Neural cell (in vitro differentiated cells): ENCODE measurements at regions not wholly inside any gene's neighbourhood (a gene's known extent, or its start where the extent isn't known, plus 50 kb on each side); places are given as distances from the start of the nearest gene placed in this dataset.

Experiments used
- EP300 ChIP-seq: fragments of 450-650 bp; conservative IDR thresholded peaks from 2 replicates; pipeline ENCODE4 v1.6.1; 2014; ENCODE audit warnings: antibody characterized with exemption, mild to moderate bottlenecking, moderate library complexity; ENCODE audit not compliant: poor library complexity, severe bottlenecking
- EZH2 ChIP-seq: fragments of 200-600, 300-800 bp; shearing (Covaris generic), sonication (generic); IDR thresholded peaks from 2 replicates; pipeline ENCODE4 v1.6.1; 2014; ENCODE audit warnings: antibody characterized with exemption, low read length, borderline replicate concordance, mild to moderate bottlenecking; ENCODE audit not compliant: insufficient read depth, poor library complexity, severe bottlenecking
- MXI1 ChIP-seq: fragments of 450-650 bp; conservative IDR thresholded peaks from 2 replicates; pipeline ENCODE4 v1.6.1; 2014; ENCODE audit warnings: antibody characterized with exemption, mild to moderate bottlenecking; ENCODE audit not compliant: poor library complexity, severe bottlenecking
- POLR2AphosphoS5 ChIP-seq: IDR thresholded peaks from 2 replicates; pipeline ENCODE4 v1.6.1; 2012
- SMC3 ChIP-seq: fragments of 450-650 bp; conservative IDR thresholded peaks from 2 replicates; pipeline ENCODE4 v1.6.1; 2014; ENCODE audit warnings: antibody characterized with exemption, mild to moderate bottlenecking, moderate library complexity; ENCODE audit not compliant: poor library complexity
- TF ChIP-seq, protein P1 (sequence below): fragments of 450-650 bp; IDR thresholded peaks from 2 replicates; pipeline ENCODE4 v1.5.1; 2014; ENCODE audit warnings: antibody characterized with exemption, mild to moderate bottlenecking, moderate library complexity; ENCODE audit not compliant: poor library complexity, severe bottlenecking

DNA sequence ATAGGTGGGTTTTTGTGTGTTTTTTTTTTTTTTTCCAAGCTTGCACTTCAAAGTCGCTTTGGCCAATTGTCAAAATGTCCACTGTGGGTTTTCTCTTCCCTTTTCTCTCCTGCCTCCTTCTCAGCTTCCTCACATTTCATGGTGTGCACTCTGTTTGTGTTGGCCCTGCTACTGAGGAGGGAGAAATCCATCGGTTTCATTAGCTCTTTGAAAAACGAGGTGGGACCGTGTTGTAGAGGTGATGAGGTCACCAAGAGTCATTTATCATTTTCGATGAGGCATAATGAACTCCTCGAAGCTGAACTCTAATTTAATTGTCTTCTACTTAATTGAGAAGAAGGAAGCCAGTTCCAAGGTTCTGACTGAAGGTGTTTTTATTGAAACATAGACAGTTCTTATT lies 174.4 kb upstream of the TOX3 start:
- TF ChIP-seq EZH2 (no peak), MXI1 (no peak), EP300 (no peak), POLR2AphosphoS5 (no peak), SMC3 (no peak)
- TF ChIP-seq, protein P1, sequence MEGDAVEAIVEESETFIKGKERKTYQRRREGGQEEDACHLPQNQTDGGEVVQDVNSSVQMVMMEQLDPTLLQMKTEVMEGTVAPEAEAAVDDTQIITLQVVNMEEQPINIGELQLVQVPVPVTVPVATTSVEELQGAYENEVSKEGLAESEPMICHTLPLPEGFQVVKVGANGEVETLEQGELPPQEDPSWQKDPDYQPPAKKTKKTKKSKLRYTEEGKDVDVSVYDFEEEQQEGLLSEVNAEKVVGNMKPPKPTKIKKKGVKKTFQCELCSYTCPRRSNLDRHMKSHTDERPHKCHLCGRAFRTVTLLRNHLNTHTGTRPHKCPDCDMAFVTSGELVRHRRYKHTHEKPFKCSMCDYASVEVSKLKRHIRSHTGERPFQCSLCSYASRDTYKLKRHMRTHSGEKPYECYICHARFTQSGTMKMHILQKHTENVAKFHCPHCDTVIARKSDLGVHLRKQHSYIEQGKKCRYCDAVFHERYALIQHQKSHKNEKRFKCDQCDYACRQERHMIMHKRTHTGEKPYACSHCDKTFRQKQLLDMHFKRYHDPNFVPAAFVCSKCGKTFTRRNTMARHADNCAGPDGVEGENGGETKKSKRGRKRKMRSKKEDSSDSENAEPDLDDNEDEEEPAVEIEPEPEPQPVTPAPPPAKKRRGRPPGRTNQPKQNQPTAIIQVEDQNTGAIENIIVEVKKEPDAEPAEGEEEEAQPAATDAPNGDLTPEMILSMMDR, result no peak
